GM18861 (cell line): ENCODE measurements at regions not wholly inside any gene's neighbourhood (a gene's known extent, or its start where the extent isn't known, plus 50 kb on each side); places are given as distances from the start of the nearest gene placed in this dataset.
"Not testable (repeated sequence)": the region's sequence is repeated elsewhere in the genome, so short reads cannot be mapped to it uniquely, and the experiment has no call there.

Source experiments
- ATAC-seq: cut with Tn5 transposase; IDR thresholded peaks from one replicate; pipeline ENCODE4 v1.9.1; 2021; ENCODE audit not compliant: unreplicated experiment

DNA sequence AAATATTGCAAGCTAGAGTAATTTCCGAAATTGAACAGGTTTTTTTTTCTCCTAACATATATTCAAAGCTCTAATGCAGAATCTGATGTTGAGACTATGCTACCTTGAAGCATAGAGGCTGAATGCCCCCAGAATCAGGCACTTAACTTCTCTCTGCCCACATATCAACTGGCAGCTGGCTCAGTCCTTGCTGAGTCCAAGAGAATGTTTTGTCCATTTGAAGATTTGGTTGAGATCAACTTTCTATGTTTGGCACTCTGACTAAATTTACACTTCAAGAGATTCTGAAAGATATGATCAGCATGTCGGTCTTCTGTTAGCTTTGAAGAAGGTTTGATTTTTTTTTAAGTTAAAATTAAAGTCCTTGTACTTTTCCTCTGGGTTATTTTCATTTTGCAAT, 1298.1 kb downstream of the EPHA7 start:
- ATAC-seq, result no peak

DNA sequence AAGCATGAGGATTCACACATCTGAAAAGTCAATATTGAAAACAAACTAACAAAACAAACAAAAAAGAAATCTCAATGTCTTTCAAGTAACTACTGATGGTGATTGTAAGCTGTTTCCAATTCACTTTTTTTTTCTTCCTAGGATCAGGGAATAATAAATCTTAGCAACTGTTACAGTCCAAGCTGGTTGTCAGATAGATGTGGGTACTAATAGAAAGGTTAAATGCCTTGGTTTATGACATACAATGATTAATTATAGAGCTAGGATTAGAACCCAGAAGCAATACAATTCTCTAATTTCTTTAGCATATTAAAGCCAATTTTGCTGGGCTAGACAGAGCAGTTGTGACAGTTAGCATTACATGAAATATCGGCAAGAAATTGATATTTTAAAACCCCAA, 1301.6 kb downstream of the EPHA7 start:
- ATAC-seq, result no peak

GRCh38 chr6:92114797-92115196, 1304.6 kb downstream of the EPHA7 start:
- ATAC-seq, result no peak

GRCh38 chr6:92114091-92114675, 1305.2 kb downstream of the EPHA7 start:
- no peak for ATAC-seq

DNA sequence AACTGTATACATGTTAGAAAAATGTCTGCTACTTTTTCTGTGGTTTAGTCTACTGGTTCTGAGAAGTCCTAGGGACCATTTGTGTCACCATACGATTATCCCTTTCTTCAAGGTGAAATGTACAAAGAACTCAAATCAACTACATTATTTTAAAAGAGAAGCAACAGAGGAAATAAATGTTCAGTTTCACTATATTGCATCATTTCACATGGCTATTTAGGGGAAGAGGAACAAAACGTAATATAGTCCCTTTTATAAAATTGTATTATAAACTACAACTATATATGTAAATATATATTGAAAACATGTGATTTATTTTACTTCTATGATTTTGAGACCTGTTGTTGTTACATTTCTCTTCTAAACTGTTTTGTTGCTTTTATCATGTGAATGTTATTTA, 1308.0 kb downstream of the EPHA7 start:
- no peak for ATAC-seq

DNA sequence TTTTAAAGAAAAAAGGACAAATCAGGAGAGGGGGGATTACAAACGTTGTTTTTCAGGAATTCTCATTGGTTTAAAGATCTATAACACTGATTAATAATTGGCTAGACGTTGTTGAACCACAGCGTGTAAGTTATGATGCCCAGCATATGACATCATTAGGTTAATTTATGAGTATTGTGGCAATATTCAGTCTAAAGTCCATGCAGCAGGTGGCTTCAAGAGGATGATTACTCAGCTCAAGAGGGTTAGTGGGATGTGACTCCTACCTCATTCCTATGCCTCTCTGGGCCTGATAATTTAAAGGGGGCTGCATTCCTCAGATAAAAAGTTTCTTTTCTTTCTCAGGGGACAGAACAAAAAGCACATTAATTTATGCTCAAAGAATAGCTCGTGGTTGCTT, 1309.0 kb downstream of the EPHA7 start:
- no peak for ATAC-seq

DNA sequence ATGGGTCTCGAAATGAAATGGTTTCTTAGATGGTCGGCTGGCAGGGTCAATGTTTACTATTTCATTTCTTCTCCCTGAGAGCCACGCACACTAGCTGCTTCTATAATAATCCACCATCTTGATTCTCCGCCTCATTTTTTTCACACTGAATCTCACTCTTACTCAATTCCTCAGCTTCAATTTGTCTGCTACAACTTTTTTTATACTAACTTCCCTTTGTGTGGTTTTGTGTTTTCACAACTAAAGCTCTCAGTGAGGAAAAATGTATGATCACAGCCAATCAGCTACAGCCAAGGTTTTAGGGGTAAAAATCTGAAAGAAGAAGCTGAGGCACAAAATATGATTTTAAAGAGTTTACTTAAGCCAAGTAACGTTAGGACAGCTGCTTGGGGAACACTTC, 1309.4 kb downstream of the EPHA7 start:
- ATAC-seq, result no peak

- ATAC-seq, result no peak
Observed at GRCh38 chr6:92109256-92109655, 1310.1 kb downstream of the EPHA7 start.

- ATAC-seq, result no peak
Observed at GRCh38 chr6:92086750-92087149, 1332.6 kb downstream of the EPHA7 start.

GRCh38 chr6:92083914-92084313, 1335.4 kb downstream of the EPHA7 start:
- ATAC-seq, result not testable (repeated sequence)

DNA sequence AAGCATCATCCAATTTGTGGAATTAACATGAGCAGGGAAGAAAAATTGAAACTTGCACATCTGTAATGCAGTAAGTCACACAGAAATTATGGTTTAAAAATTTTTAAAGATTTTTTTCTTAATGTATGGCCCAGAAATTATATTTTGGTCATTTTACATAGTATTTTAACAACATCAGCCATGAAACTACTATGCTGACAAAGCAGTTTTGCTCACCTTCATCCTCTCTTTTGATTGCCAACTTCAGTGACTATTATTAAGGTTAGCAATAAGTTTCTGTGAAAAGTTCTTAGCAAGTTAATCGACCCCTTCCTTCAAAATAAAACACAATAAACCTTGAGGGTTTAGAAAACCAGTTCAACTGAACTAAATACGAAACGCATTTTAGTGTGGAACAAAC, 1347.0 kb downstream of the EPHA7 start:
- ATAC-seq, result no peak

DNA sequence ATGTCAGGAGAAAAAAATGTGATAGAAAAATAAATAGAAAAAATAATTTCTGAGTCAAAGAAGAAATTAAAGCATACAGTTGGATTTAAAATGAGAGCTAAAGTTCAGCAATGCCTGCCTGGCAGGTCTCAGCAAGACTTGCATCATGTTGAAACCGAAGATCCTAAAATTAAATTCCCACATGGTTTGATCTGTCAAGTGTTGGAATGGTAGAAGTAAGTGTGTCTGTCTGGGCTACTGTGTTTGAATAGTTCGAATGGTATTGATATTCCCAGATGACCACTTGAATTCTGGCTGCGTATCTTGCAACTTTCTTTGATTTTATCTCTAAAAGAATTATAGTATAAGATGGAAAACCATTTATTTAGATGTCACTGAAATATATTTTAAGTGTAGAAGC, 1349.6 kb downstream of the EPHA7 start:
- no peak for ATAC-seq

DNA sequence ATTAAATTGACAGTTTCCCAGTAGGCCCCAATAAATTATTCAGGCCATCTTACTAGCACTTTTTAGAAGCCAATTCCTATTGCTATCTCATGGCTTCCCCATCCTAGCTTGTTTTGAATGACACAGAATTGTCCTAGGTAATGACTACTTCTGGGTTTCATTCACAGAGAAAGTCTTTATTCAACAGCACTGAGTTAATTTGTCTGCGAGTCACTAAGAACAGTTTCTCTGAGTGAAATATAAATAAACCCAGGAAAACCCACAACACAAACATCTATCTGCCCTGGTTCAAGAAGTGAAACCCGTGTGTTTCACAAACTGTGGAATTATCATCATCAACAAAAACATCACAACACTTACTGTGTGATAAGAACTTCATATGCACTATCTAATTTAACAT, 1366.8 kb downstream of the EPHA7 start:
- no peak for ATAC-seq

- ATAC-seq, result no peak
Observed at GRCh38 chr6:92050216-92050615, 1369.1 kb downstream of the EPHA7 start.

GRCh38 chr6:92047860-92048259, 1371.5 kb downstream of the EPHA7 start:
- ATAC-seq, result no peak

DNA sequence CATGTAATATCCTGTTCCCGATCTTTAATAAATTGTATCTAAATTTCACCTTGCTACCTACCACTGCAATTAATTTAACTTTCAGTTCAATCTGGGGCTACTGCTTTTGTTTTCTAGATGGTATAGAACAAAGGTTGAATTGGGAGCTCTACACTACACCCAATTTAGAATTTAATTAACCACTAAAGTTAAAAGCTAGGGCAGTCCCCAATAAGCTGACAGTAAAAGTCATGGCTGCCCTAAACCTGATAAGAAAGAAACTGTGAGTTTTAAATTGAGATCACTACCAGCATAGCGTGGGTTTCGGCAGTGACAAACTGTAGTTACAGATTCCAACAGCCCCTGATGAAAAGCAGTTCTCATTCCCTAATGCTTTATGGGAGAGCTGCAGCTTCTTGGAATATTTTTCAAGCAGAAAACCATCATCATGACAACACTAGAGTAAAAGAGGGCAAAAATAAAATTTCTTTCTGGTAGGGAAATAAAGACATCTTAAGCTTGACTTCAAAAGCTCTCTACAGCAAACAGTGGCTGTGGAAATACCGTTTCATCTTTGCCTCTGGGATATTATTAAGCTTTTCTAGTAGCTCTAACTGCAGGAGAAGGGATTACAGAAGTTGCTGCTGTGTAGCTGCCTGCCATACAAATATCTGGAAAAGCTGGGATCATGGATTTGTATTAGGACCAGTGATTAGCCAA, 1372.1 kb downstream of the EPHA7 start:
- ATAC-seq, result no peak

DNA sequence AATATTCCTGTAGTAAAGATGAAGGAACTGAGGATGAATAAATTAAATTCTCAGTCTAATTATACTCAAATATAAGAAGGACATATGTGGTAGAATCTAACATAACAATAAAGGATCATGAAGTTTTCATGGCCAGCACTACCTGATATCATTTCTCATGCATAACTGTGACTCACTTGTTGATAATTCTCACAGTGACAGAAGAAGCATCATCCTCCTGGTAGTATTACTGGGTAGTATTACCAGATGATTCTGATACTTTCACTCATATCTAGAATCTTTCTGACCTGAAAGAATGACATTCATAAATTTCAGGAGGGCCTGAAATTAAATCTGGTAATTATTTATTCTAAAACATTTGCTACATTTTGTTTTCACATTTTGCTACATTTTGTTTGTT, 1375.0 kb downstream of the EPHA7 start:
- no peak for ATAC-seq

- no peak for ATAC-seq
Observed at GRCh38 chr6:92043777-92044176, 1375.6 kb downstream of the EPHA7 start.

DNA sequence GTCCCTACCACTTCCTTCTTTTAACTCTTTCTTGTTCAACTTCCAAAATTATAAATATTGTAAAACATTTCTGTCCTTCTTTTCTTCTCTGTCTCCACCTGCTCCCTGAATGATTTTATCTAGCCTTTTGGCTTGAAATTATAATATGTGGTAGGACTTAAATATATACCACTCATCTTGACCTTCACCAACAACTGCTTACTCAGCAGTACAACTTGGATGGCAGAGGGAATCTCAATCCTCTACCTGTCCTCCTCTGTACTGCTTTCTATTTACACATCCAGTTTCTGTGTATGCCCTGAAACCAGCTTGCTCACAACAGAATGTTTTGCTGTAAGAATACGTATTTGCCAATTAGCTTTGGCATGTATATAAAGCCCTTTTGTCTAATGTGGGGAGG, 1392.5 kb downstream of the EPHA7 start:
- no peak for ATAC-seq

DNA sequence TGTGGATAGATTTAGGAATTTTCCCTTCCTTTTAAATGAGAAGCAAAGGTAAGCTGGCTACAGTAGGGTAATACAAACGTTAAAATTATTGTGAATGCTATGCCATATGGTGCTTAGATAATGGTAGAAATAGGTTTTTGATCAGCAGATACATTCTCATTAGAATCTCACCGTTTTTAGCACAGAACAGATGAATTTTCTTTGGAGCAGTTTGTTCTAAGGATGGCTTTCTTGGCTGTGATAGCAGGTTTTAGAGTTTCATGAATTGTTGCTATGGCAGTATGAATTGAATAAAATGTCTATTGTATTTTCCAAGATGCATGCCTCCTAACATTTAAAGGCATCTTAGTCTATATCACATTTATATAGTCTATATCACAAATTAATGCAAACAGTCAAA, 1394.5 kb downstream of the EPHA7 start:
- ATAC-seq, result no peak

GRCh38 chr6:92024110-92024509, 1395.2 kb downstream of the EPHA7 start:
- no peak for ATAC-seq

- ATAC-seq, result no peak
Observed at GRCh38 chr6:92023410-92023966, 1395.9 kb downstream of the EPHA7 start.
